Prostate gland (tissue), 2 donors: ENCODE measurements at regions not wholly inside any gene's neighbourhood (a gene's known extent, or its start where the extent isn't known, plus 50 kb on each side); places are given as distances from the start of the nearest gene placed in this dataset.

Source experiments
- DNase-seq: peaks from one replicate; pipeline ENCODE4 v3.0.0-alpha.2; 2019; ENCODE audit warnings: low spot score
- H3K27ac ChIP-seq, 2 donors: fragments of 200-600 bp; sonication (generic); 2 replicates each; pipeline ENCODE4 v1.5.1; 2017 to 2019
- H3K27me3 ChIP-seq: fragments of 200-600 bp; sonication (generic); replicated peaks from 2 replicates; pipeline ENCODE4 v1.5.1; 2019; ENCODE audit not compliant: insufficient read depth
- H3K36me3 ChIP-seq, 2 donors: fragments of 200-600 bp; sonication (generic); 1 replicate in 1 of 2; 2 replicates in 1 of 2; pipeline versions ENCODE4 v1.5.1 to v1.8.1; 2017 to 2019
- H3K4me1 ChIP-seq: fragments of 200-600 bp; sonication (generic); replicated peaks from 2 replicates; pipeline ENCODE4 v1.5.1; 2019
- H3K4me3 ChIP-seq, 2 donors: fragments of 200-600 bp; sonication (generic); 2 replicates each; pipeline ENCODE4 v1.5.1; 2017 to 2019
- H3K9me3 ChIP-seq: fragments of 200-600 bp; sonication (generic); 2 replicates; pipeline ENCODE4 v1.5.1; 2017
- POLR2A ChIP-seq: fragments of 450-650 bp; IDR thresholded peaks from one replicate; pipeline ENCODE4 v1.6.1; 2016; ENCODE audit warnings: antibody characterized with exemption, mild to moderate bottlenecking
- POLR2AphosphoS5 ChIP-seq: sonication (generic); formaldehyde crosslinking; IDR thresholded peaks from one replicate; pipeline ENCODE4 v1.6.1; 2017; ENCODE audit warnings: antibody characterized with exemption
- WGBS: methylation state at CpG from one replicate; pipeline ENCODE4 v1.1.5; 2018; 5-methylcytosine and 5-hydroxymethylcytosine counted together
- intact Hi-C: fragments of 100-400 bp; cut with DNase I; formaldehyde crosslinking; loops from one replicate; pipeline ENCODE4 v1.14.2; 2022
- TF ChIP-seq, protein P1 (sequence below), 4 experiments: fragments of 200-600 bp in 2 of 4; fragments of 450-650 bp in 2 of 4; sonication (generic) in 2 of 4; IDR thresholded peaks; 1 replicate in 3 of 4; 2 replicates in 1 of 4; pipeline ENCODE4 v1.5.1; 2016 to 2019; ENCODE audit warnings: antibody characterized with exemption in 4 of 4, mild to moderate bottlenecking in 2 of 4, moderate library complexity in 2 of 4

GRCh38 chr10:117646718-117647117, 104.2 kb downstream of the EMX2 start:
- Histone ChIP-seq H3K36me3 (no peaks in the 10 kb centered on the region), H3K4me1 (no peaks in the 10 kb centered on the region), H3K9me3 (no peaks in the 10 kb centered on the region), H3K4me3 (no peak overlapping the region), H3K27me3 (no peaks in the 10 kb centered on the region), H3K27ac (no peak overlapping the region)
- intact Hi-C loops, result no loop called here
- TF ChIP-seq POLR2AphosphoS5, result no peak
- TF ChIP-seq, protein P1, sequence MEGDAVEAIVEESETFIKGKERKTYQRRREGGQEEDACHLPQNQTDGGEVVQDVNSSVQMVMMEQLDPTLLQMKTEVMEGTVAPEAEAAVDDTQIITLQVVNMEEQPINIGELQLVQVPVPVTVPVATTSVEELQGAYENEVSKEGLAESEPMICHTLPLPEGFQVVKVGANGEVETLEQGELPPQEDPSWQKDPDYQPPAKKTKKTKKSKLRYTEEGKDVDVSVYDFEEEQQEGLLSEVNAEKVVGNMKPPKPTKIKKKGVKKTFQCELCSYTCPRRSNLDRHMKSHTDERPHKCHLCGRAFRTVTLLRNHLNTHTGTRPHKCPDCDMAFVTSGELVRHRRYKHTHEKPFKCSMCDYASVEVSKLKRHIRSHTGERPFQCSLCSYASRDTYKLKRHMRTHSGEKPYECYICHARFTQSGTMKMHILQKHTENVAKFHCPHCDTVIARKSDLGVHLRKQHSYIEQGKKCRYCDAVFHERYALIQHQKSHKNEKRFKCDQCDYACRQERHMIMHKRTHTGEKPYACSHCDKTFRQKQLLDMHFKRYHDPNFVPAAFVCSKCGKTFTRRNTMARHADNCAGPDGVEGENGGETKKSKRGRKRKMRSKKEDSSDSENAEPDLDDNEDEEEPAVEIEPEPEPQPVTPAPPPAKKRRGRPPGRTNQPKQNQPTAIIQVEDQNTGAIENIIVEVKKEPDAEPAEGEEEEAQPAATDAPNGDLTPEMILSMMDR (IDR thresholded peaks at IDR 0.05), result no peak
- no peak for TF ChIP-seq POLR2A
- DNase-seq, result no peak
- WGBS, result 77% methylated on average over 5 of the region's 5 CpGs

GRCh38 chr10:117647306-117647705, 104.8 kb downstream of the EMX2 start:
- Histone ChIP-seq H3K27ac (no peak overlapping the region), H3K4me1 (no peaks in the 10 kb centered on the region), H3K4me3 (no peak overlapping the region), H3K36me3 (no peaks in the 10 kb centered on the region), H3K27me3 (no peaks in the 10 kb centered on the region), H3K9me3 (no peaks in the 10 kb centered on the region)
- 72% methylated on average over 6 of the region's 6 CpGs for WGBS
- TF ChIP-seq POLR2A, result no peak
- TF ChIP-seq POLR2AphosphoS5, result no peak
- TF ChIP-seq, protein P1 (IDR thresholded peaks at IDR 0.05), result no peak
- intact Hi-C loops, result no loop called here
- DNase-seq, result no peak

- WGBS, result 80% methylated on average over 5 of the region's 5 CpGs
- Histone ChIP-seq H3K27me3 (no peaks in the 10 kb centered on the region), H3K9me3 (no peaks in the 10 kb centered on the region), H3K4me1 (no peaks in the 10 kb centered on the region), H3K4me3 (no peak overlapping the region), H3K27ac (no peak overlapping the region), H3K36me3 (no peaks in the 10 kb centered on the region)
- intact Hi-C loops, result no loop called here
- no peak for DNase-seq
- TF ChIP-seq POLR2AphosphoS5, result no peak
- TF ChIP-seq, protein P1 (IDR thresholded peaks at IDR 0.05), result no peak
These were observed 108.6 kb downstream of the EMX2 start for GRCh38 chr10:117651121-117651520.

GRCh38 chr10:117652228-117653169, 110.0 kb downstream of the EMX2 start:
- intact Hi-C loops, result no loop called here
- no peak for DNase-seq
- no peak overlapping the region for H3K27ac ChIP-seq
- H3K36me3 ChIP-seq, result no peaks in the 10 kb centered on the region
- WGBS, result 80% methylated on average over 3 of the region's 3 CpGs
- no peaks in the 10 kb centered on the region for H3K27me3 ChIP-seq
- TF ChIP-seq, protein P1 (IDR thresholded peaks at IDR 0.05), result no peak
- H3K9me3 ChIP-seq, result no peaks in the 10 kb centered on the region
- no peak overlapping the region for H3K4me3 ChIP-seq
- no peaks in the 10 kb centered on the region for H3K4me1 ChIP-seq

DNA sequence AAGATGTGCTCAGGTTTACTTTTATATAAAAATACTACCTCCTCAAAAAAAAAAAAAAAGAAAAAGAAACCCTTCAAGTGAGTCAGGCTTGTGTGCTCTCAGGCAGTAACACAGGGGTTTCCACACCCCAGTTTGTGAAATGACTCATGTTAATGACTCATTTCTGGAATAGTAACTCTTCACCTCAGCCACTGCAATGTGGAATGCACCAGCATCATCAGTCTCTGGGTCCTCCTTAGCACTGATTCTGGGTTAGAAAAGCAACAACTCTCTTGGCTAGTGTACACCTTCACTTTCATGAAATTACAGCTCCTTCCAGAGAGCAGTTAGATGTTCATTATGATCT, 110.6 kb downstream of the EMX2 start:
- H3K4me1 ChIP-seq, result no peaks in the 10 kb centered on the region
- DNase-seq, result no peak
- intact Hi-C loops, result no loop called here

More for the DNA sequence above, 110.6 kb downstream of the EMX2 start:
- no peak for TF ChIP-seq POLR2AphosphoS5
- TF ChIP-seq, protein P1 (IDR thresholded peaks at IDR 0.05), result no peak
- no peak overlapping the region for H3K27ac ChIP-seq
- no peak overlapping the region for H3K4me3 ChIP-seq
- H3K9me3 ChIP-seq, result no peaks in the 10 kb centered on the region
- no peaks in the 10 kb centered on the region for H3K36me3 ChIP-seq
- H3K27me3 ChIP-seq, result no peaks in the 10 kb centered on the region
